DND-41 (cell line): ENCODE measurements at regions not wholly inside any gene's neighbourhood (a gene's known extent, or its start where the extent isn't known, plus 50 kb on each side); places are given as distances from the start of the nearest gene placed in this dataset.

Source experiments
- ATAC-seq: fragments of 200-7000 bp; cut with Tn5 transposase; 3 replicates; pipeline ENCODE4 v1.9.1; 2021; ENCODE audit warnings: low read depth; ENCODE audit not compliant: insufficient read depth
- DNase-seq: peaks from one replicate; pipeline ENCODE4 v3.0.0-alpha.2; 2020
- H2AFZ ChIP-seq: 2 replicates; pipeline ENCODE4 v1.6.0; 2012; ENCODE audit warnings: low read depth, low read length
- H3K27ac ChIP-seq: 2 replicates; pipeline ENCODE4 v1.5.1; 2012; ENCODE audit warnings: low read length, inconsistent platforms
- H3K27me3 ChIP-seq: fragments of 200-600 bp; sonication (generic); 2 replicates; pipeline ENCODE4 v1.6.0; 2012; ENCODE audit warnings: low read length, mild to moderate bottlenecking, inconsistent platforms; ENCODE audit not compliant: insufficient read depth, poor library complexity
- H3K36me3 ChIP-seq: 2 replicates; pipeline ENCODE4 v1.5.1; 2012; ENCODE audit warnings: low read length, inconsistent platforms; ENCODE audit not compliant: insufficient read depth
- H3K4me1 ChIP-seq: 2 replicates; pipeline ENCODE4 v1.5.1; 2012; ENCODE audit warnings: mild to moderate bottlenecking, low read length; ENCODE audit not compliant: insufficient read depth
- H3K4me2 ChIP-seq: 2 replicates; pipeline ENCODE4 v1.6.0; 2012; ENCODE audit warnings: mild to moderate bottlenecking, moderate library complexity, low read length, inconsistent platforms; ENCODE audit not compliant: insufficient read depth
- H3K4me3 ChIP-seq, 2 experiments: fragments of 200-600 bp in 1 of 2; shearing (Covaris generic) in 1 of 2; 2 replicates each; pipeline ENCODE4 v1.5.1; 2012 to 2016; ENCODE audit warnings: inconsistent platforms in 2 of 2, low read length in 2 of 2, mild to moderate bottlenecking in 2 of 2, low read depth in 1 of 2, moderate library complexity in 1 of 2
- H3K79me2 ChIP-seq: 2 replicates; pipeline ENCODE4 v1.6.0; 2012; ENCODE audit warnings: low read length, inconsistent platforms; ENCODE audit not compliant: insufficient read depth
- H3K9ac ChIP-seq: 2 replicates; pipeline ENCODE4 v1.6.0; 2012; ENCODE audit warnings: low read depth, mild to moderate bottlenecking, inconsistent platforms, low read length, moderate library complexity
- H3K9me3 ChIP-seq: 2 replicates; pipeline ENCODE4 v1.5.1; 2012; ENCODE audit warnings: low read length, moderate library complexity, mild to moderate bottlenecking, inconsistent platforms; ENCODE audit not compliant: insufficient read depth, severe bottlenecking
- H4K20me1 ChIP-seq: 2 replicates; pipeline ENCODE4 v1.6.0; 2012; ENCODE audit warnings: low read length; ENCODE audit not compliant: insufficient read depth
- CTCF ChIP-seq: IDR thresholded peaks from 2 replicates; pipeline ENCODE4 v1.5.1; 2012; ENCODE audit warnings: borderline replicate concordance, low read length, moderate library complexity, mild to moderate bottlenecking; ENCODE audit not compliant: poor library complexity, severe bottlenecking; ENCODE audit errors: extremely low read depth
- EZH2 ChIP-seq: IDR thresholded peaks from 3 replicates; pipeline ENCODE4 v1.6.1; 2012; ENCODE audit warnings: borderline replicate concordance, low read depth, mild to moderate bottlenecking, moderate library complexity, low read length, inconsistent platforms; ENCODE audit not compliant: severe bottlenecking

DNA sequence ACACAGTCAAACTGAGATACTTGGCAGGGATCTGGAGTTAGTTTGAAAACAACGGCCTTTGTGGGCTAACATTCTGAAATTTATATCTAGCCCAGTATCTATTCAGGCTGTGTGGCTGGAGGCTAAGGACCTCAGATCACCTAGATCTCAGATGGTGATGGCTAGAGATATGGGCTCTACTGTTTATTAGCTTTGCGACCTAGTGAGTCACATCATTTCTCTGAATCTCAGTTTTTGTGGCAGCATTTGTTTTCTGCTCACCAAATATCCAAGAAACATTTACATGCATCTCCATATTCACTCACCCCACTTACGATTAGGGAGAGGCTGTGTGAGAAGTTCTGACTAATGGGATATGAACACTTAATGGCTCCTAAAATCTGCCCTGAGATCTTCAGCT lies 503.9 kb downstream of the KIF20B start:
- no peak overlapping the region for H3K4me3 ChIP-seq
- H3K4me2 ChIP-seq, result no peak overlapping the region
- no peak for DNase-seq
- H3K27me3 ChIP-seq, result peaks cover 5% of the 10 kb centered on the region
- no peak overlapping the region for H3K9ac ChIP-seq
- H4K20me1 ChIP-seq, result no peaks in the 10 kb centered on the region
- H3K9me3 ChIP-seq, result no peaks in the 10 kb centered on the region
- H3K4me1 ChIP-seq, result no peaks in the 10 kb centered on the region
- no peak overlapping the region for H2AFZ ChIP-seq
- no peaks in the 10 kb centered on the region for H3K36me3 ChIP-seq
- H3K27ac ChIP-seq, result no peak overlapping the region
- no peaks in the 10 kb centered on the region for H3K79me2 ChIP-seq
- TF ChIP-seq CTCF (no peak), EZH2 (no peak)
- no peak for ATAC-seq

- Histone ChIP-seq H3K27me3 (no peaks in the 10 kb centered on the region), H3K4me2 (no peak overlapping the region), H2AFZ (no peak overlapping the region), H3K4me1 (no peaks in the 10 kb centered on the region), H3K4me3 (no peak overlapping the region), H3K9me3 (no peaks in the 10 kb centered on the region), H4K20me1 (no peaks in the 10 kb centered on the region), H3K79me2 (no peaks in the 10 kb centered on the region), H3K36me3 (no peaks in the 10 kb centered on the region), H3K9ac (no peak overlapping the region), H3K27ac (no peak overlapping the region)
- no peak for TF ChIP-seq CTCF
- TF ChIP-seq EZH2, result no peak
- DNase-seq, result no peak
- ATAC-seq, result no peak
Measured at GRCh38 chr10:90213346-90213745, 512.0 kb downstream of the KIF20B start.

DNA sequence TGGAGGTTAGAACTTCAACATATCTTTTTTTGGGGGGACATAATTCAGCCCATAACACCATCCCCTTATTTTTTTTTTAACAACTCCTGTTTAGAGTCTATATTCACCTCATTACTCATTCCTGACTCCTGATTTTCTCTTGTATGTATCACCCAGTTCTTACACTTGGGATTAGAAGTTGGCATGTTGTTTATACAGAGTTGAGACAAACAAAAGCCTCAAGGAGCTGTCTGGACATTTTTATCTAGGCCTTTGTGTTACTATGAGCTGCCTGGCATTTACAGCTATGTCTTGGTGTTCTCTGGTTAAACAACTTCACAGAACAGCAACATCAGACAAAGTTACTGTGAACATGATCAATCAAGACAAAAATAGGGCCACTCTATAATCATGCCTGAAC lies 517.5 kb downstream of the KIF20B start:
- Histone ChIP-seq H3K9ac (no peak overlapping the region), H3K4me1 (no peaks in the 10 kb centered on the region), H3K79me2 (no peaks in the 10 kb centered on the region), H3K4me2 (no peak overlapping the region), H3K27ac (no peak overlapping the region), H3K4me3 (no peak overlapping the region), H3K9me3 (no peaks in the 10 kb centered on the region), H2AFZ (no peak overlapping the region), H4K20me1 (no peaks in the 10 kb centered on the region), H3K36me3 (no peaks in the 10 kb centered on the region), H3K27me3 (peaks cover 8% of the 10 kb centered on the region)
- ATAC-seq (no peak), DNase-seq (no peak)
- TF ChIP-seq CTCF, result no peak
- TF ChIP-seq EZH2, result no peak

DNA sequence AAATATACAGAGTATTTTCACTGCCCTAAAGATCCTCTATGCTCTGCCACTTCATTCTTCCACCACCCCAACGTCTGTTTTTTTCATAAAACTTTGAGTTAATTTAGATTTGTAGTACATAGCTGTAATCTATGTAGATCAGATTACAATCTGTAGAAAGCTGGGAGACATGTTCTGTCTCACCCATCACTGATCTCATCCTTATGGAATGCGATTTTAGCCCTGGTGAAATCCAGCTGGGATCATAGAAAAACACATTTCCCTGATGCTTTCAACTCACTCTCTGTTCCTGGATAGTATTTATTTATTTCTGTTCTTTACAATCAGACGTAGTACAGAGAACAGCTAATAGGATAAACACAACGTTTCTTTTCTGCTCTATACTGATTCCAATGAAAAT lies 521.0 kb downstream of the KIF20B start:
- Histone ChIP-seq H3K9me3 (no peaks in the 10 kb centered on the region), H3K27me3 (peaks cover 8% of the 10 kb centered on the region), H2AFZ (no peak overlapping the region), H3K4me3 (no peak overlapping the region), H3K36me3 (no peaks in the 10 kb centered on the region), H3K27ac (no peak overlapping the region), H3K4me2 (no peak overlapping the region), H3K4me1 (peaks cover 8% of the 10 kb centered on the region; the same call in 1 of the 2 replicates), H4K20me1 (no peaks in the 10 kb centered on the region), H3K79me2 (no peaks in the 10 kb centered on the region), H3K9ac (no peak overlapping the region)
- no peak for TF ChIP-seq EZH2
- TF ChIP-seq CTCF, result no peak
- DNase-seq (no peak), ATAC-seq (no peak)
